ENCODE measurements at regions not wholly inside any gene's neighbourhood (a gene's known extent, or its start where the extent isn't known, plus 50 kb on each side); places are given as distances from the start of the nearest gene placed in this dataset.

DNA sequence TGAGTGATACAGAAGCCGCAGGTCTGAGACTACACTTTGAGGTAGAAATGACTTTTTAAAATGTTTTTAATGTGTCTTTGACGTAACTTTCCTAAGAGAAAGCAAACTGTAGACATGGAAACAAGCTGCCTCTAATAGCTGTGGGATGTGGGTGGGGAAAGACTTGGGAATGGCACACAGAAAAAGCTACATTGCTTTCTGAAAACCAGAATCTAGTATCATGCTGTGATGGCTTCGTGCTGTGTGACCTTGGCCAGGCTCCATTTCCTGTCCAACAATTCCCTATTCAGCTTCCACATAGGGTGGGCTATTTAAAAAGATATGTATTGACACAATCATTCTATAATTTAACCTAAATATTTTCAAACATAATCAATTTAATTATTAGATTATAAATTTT is 909.1 kb downstream of the NCAM2 start:
- CTCF ChIA-PET = interaction anchor here (0.9 to 1.7 kb wide), 3 partner anchors 10 to 169 kb away, joined by 3 to 7 read pairs (median 3); no protein-coding TSS in a partner anchor
- DNase-seq = no peak
- Histone ChIP-seq H3K79me2 (ENCODE audit: insufficient read depth) (no peaks in the 10 kb centered on the region), H3K9me3 (no peaks in the 10 kb centered on the region), H3F3A (replicated peaks; ENCODE audit: insufficient read depth) (no peaks in the 10 kb centered on the region), H2AFZ (ENCODE audit: low read depth) (0 out of 2 replicates have a peak overlapping the region, but pooled peaks have one; percentile 18), H3K36me3 (replicated peaks in 1 of 2; ENCODE audit: control insufficient read depth in 1 of 2, insufficient read depth in 2 of 2, low read length in 1 of 2) (no peaks in the 10 kb centered on the region), H3K4me2 (no peak overlapping the region), H3K9me2 (no peaks in the 10 kb centered on the region), H3K9ac (no peak overlapping the region), H3K27ac (ENCODE audit: low read depth in 2 of 2, low read length in 1 of 2) (no peak overlapping the region), H4K20me1 (ENCODE audit: insufficient read depth) (no peaks in the 10 kb centered on the region), H3K4me1 (ENCODE audit: control insufficient read depth in 1 of 2, insufficient read depth in 2 of 2, low read depth in 1 of 2, low read length in 1 of 2) (no peaks in the 10 kb centered on the region), H3K4me3 (ENCODE audit: low read depth in 2 of 2, low read length in 1 of 2) (no peak overlapping the region), H3K27me3 (ENCODE audit: insufficient read depth) (no peaks in the 10 kb centered on the region)
- 61% methylated on average over 3 of the region's 3 CpGs for WGBS (ENCODE audit: low lambda C conversion rate)
- POLR2A ChIA-PET = no interaction called here
- TF ChIP-seq YY1 (IDR thresholded peaks at IDR 0.05; ENCODE audit: low read depth) (no peak), CHD2 (IDR thresholded peaks at IDR 0.05; ENCODE audit: low read length, partially characterized antibody) (no peak), TAF1 (IDR thresholded peaks at IDR 0.05; ENCODE audit: borderline replicate concordance, low read depth, low read length) (no peak), RXRA (IDR thresholded peaks at IDR 0.05; ENCODE audit: borderline replicate concordance, low read depth) (no peak), JUND (IDR thresholded peaks at IDR 0.05) (no peak), EZH2phosphoT487 (IDR thresholded peaks at IDR 0.05; ENCODE audit: borderline replicate concordance, low read depth) (no peak), MEF2A (IDR thresholded peaks at IDR 0.05; ENCODE audit: borderline replicate concordance, low read depth) (no peak), NRF1 (IDR thresholded peaks at IDR 0.05; ENCODE audit: low read depth, low read length) (no peak), EP300 (IDR thresholded peaks at IDR 0.05; ENCODE audit: borderline replicate concordance in 1 of 2, low read depth in 1 of 2, low read length in 1 of 2) (no peak), FOSL2 (IDR thresholded peaks at IDR 0.05; ENCODE audit: borderline replicate concordance, low read depth) (no peak), TCF12 (IDR thresholded peaks at IDR 0.05) (no peak), NFIC (IDR thresholded peaks at IDR 0.05; ENCODE audit: borderline replicate concordance) (no peak), RFX5 (IDR thresholded peaks at IDR 0.05; ENCODE audit: low read length) (no peak), SMC3 (IDR thresholded peaks at IDR 0.05; ENCODE audit: low read depth, low read length) (no peak)
- TF ChIP-seq, protein P1, sequence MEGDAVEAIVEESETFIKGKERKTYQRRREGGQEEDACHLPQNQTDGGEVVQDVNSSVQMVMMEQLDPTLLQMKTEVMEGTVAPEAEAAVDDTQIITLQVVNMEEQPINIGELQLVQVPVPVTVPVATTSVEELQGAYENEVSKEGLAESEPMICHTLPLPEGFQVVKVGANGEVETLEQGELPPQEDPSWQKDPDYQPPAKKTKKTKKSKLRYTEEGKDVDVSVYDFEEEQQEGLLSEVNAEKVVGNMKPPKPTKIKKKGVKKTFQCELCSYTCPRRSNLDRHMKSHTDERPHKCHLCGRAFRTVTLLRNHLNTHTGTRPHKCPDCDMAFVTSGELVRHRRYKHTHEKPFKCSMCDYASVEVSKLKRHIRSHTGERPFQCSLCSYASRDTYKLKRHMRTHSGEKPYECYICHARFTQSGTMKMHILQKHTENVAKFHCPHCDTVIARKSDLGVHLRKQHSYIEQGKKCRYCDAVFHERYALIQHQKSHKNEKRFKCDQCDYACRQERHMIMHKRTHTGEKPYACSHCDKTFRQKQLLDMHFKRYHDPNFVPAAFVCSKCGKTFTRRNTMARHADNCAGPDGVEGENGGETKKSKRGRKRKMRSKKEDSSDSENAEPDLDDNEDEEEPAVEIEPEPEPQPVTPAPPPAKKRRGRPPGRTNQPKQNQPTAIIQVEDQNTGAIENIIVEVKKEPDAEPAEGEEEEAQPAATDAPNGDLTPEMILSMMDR (IDR thresholded peaks at IDR 0.05) = no peak
- TF ChIP-seq, protein P2, sequence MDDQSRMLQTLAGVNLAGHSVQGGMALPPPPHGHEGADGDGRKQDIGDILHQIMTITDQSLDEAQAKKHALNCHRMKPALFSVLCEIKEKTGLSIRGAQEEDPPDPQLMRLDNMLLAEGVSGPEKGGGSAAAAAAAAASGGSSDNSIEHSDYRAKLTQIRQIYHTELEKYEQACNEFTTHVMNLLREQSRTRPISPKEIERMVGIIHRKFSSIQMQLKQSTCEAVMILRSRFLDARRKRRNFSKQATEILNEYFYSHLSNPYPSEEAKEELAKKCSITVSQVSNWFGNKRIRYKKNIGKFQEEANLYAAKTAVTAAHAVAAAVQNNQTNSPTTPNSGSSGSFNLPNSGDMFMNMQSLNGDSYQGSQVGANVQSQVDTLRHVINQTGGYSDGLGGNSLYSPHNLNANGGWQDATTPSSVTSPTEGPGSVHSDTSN (IDR thresholded peaks at IDR 0.05) = no peak
- TF ChIP-seq, protein P3, sequence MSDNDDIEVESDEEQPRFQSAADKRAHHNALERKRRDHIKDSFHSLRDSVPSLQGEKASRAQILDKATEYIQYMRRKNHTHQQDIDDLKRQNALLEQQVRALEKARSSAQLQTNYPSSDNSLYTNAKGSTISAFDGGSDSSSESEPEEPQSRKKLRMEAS (IDR thresholded peaks at IDR 0.05; ENCODE audit: low read depth) = no peak

All from SK-N-SH (cell line).